SU-DHL-6 (cell line): ENCODE measurements at regions not wholly inside any gene's neighbourhood (a gene's known extent, or its start where the extent isn't known, plus 50 kb on each side); places are given as distances from the start of the nearest gene placed in this dataset.

Source experiments
- H2AFZ ChIP-seq: fragments of 200-600 bp; sonication (generic); 2 replicates; pipeline ENCODE4 v1.6.1; 2014; ENCODE audit warnings: low read depth, mild to moderate bottlenecking, moderate library complexity, mixed read lengths, antibody characterized with exemption, low read length; ENCODE audit not compliant: severe bottlenecking
- H3F3A ChIP-seq: fragments of 200-600 bp; shearing (Covaris generic); 2 replicates; pipeline ENCODE4 v1.6.0; 2016; ENCODE audit warnings: antibody characterized with exemption, mild to moderate bottlenecking; ENCODE audit not compliant: insufficient read depth
- H3K27ac ChIP-seq: fragments of 200-600 bp; sonication (generic); 2 replicates; pipeline ENCODE4 v1.5.1; 2016; ENCODE audit warnings: low read depth, mild to moderate bottlenecking, low read length, moderate library complexity, mixed read lengths
- H3K27me3 ChIP-seq: fragments of 200-600 bp; sonication (generic), shearing (Covaris generic); 2 replicates; pipeline ENCODE4 v1.6.0; 2014; ENCODE audit warnings: mild to moderate bottlenecking, low read length
- H3K36me3 ChIP-seq: fragments of 200-600 bp; sonication (generic); 2 replicates; pipeline ENCODE4 v1.6.1; 2014; ENCODE audit warnings: mild to moderate bottlenecking, low read length, mixed read lengths
- H3K4me2 ChIP-seq: fragments of 300-600, 200-600 bp; shearing (Covaris generic), sonication (generic); 2 replicates; pipeline ENCODE4 v1.6.0; 2014; ENCODE audit warnings: low read length, low read depth, mild to moderate bottlenecking; ENCODE audit not compliant: poor library complexity, severe bottlenecking
- H3K4me3 ChIP-seq: fragments of 200-600 bp; sonication (generic); 2 replicates; pipeline ENCODE4 v1.5.1; 2014; ENCODE audit warnings: antibody characterized with exemption, low read length, mild to moderate bottlenecking, mixed read lengths; ENCODE audit not compliant: insufficient read depth, poor library complexity, severe bottlenecking
- H3K79me2 ChIP-seq: fragments of 200-600 bp; sonication (generic); 2 replicates; pipeline ENCODE4 v1.6.1; 2014; ENCODE audit warnings: mild to moderate bottlenecking, low read length, moderate library complexity; ENCODE audit not compliant: insufficient read depth
- H3K9ac ChIP-seq: fragments of 200-600 bp; sonication (generic); 2 replicates; pipeline ENCODE4 v1.7.0; 2014; ENCODE audit warnings: mild to moderate bottlenecking, low read length
- H3K9me2 ChIP-seq: fragments of 200-600 bp; sonication (generic); replicated peaks from 2 replicates; pipeline ENCODE4 v1.6.1; 2014; ENCODE audit warnings: low read length; ENCODE audit not compliant: insufficient read depth
- H3K9me3 ChIP-seq: fragments of 200-600 bp; sonication (generic); 2 replicates; pipeline ENCODE4 v1.6.1; 2014; ENCODE audit warnings: low read length, mixed read lengths; ENCODE audit not compliant: insufficient read depth
- H4K20me1 ChIP-seq: fragments of 200-600 bp; sonication (generic); 2 replicates; pipeline ENCODE4 v1.6.1; 2014; ENCODE audit warnings: low read depth, mild to moderate bottlenecking, antibody characterized with exemption, low read length, moderate library complexity, mixed read lengths
- EZH2phosphoT487 ChIP-seq: fragments of 200-600 bp; sonication (generic), shearing (Covaris generic); conservative IDR thresholded peaks from 2 replicates; pipeline ENCODE4 v1.6.1; 2018; ENCODE audit warnings: mild to moderate bottlenecking, antibody characterized with exemption, low read length, moderate library complexity, mixed read lengths
- TF ChIP-seq, protein P1 (sequence below): fragments of 200-600 bp; sonication (generic); IDR thresholded peaks from one replicate; pipeline ENCODE4 v1.5.1; 2017; ENCODE audit warnings: antibody characterized with exemption, mild to moderate bottlenecking, low read length, moderate library complexity; ENCODE audit not compliant: insufficient read depth, poor library complexity, severe bottlenecking

DNA sequence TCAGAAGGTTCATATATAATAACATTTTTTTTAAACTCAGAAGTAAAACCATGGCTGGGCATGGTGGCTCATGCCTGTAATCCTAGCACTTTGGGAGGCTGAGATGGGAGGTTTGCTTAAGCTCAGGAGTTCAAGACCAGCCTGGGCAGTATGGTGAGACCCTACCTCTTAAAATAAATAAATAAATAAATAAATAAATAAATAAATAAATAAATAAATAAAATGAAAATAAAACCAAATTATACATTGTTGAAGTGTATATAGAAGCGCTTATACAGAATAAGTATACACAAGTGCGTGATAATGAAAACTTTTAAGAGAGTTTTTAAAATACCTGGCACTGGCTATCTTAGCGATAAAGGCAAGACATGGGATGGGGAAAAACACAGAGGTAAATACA, 71.6 kb downstream of the OR2B2 start:
- TF ChIP-seq EZH2phosphoT487 = no peak
- TF ChIP-seq, protein P1, sequence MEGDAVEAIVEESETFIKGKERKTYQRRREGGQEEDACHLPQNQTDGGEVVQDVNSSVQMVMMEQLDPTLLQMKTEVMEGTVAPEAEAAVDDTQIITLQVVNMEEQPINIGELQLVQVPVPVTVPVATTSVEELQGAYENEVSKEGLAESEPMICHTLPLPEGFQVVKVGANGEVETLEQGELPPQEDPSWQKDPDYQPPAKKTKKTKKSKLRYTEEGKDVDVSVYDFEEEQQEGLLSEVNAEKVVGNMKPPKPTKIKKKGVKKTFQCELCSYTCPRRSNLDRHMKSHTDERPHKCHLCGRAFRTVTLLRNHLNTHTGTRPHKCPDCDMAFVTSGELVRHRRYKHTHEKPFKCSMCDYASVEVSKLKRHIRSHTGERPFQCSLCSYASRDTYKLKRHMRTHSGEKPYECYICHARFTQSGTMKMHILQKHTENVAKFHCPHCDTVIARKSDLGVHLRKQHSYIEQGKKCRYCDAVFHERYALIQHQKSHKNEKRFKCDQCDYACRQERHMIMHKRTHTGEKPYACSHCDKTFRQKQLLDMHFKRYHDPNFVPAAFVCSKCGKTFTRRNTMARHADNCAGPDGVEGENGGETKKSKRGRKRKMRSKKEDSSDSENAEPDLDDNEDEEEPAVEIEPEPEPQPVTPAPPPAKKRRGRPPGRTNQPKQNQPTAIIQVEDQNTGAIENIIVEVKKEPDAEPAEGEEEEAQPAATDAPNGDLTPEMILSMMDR = no peak
- Histone ChIP-seq H4K20me1 (no peaks in the 10 kb centered on the region), H3K9ac (no peak overlapping the region)

DNA sequence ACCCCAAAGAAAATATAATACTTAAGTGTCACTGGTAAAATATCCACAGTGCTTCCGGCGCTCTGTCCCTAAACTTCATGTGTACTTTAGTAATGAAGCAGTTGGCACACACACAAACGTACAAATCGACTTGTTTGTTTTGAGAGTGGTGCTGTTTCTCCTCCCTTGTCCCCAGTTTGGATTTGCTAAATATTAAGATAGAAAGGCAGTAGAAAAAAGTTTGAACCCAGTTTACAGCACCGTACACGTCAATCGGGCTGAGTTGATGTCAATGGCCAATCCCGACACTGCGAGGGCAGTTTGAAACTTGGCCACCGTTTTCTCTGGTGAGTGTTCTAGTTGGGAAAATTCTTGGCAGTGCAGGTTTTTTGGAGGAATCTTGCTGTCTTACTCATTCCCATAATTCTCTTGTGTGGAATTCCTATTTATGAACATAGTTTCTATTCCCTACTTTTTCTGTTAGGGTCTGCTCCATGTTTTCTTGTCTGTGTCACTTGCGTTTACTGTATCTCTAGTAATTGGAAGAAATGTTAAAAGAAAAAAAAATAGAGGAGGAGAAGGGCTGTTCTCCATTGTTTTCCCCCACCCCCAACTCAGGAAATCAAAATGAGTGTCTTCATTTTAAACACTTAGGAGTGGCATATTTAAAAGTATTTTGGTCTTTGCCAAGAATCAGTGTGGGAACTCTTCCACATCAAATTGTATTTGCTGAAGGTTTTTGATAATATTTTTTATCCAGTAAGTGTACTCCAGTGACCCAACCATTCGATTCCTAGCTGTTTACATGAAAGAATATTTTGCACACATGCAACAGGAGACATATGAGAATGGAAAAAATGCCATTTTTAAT, 72.3 kb downstream of the OR2B2 start:
- H3K4me2 ChIP-seq = peak overlapping the region; percentile 83
- H3K79me2 ChIP-seq = peaks cover 40% of the 10 kb centered on the region
- peak overlapping the region; percentile 91 for H3K9ac ChIP-seq
- TF ChIP-seq, protein P1 = no peak
- no peak for TF ChIP-seq EZH2phosphoT487
- peak overlapping the region; percentile 10 for H2AFZ ChIP-seq
- no peaks in the 10 kb centered on the region for H4K20me1 ChIP-seq
- H3K9me2 ChIP-seq = no peaks in the 10 kb centered on the region
- peak overlapping the region; percentile 96 for H3K27ac ChIP-seq
- peak overlapping the region; percentile 74 for H3K4me3 ChIP-seq
- no peaks in the 10 kb centered on the region for H3K9me3 ChIP-seq
- H3K27me3 ChIP-seq = no peaks in the 10 kb centered on the region
- peaks cover 5% of the 10 kb centered on the region; the same call in 1 of the 2 replicates for H3K36me3 ChIP-seq
- peaks cover 54% of the 10 kb centered on the region for H3F3A ChIP-seq

More for the DNA sequence above, 71.6 kb downstream of the OR2B2 start:
- H3K79me2 ChIP-seq = peaks cover 32% of the 10 kb centered on the region
- peak overlapping the region; percentile 96 for H3K27ac ChIP-seq
- H3K4me2 ChIP-seq = peak overlapping the region; percentile 83
- no peaks in the 10 kb centered on the region for H3K27me3 ChIP-seq
- H3K9me3 ChIP-seq = no peaks in the 10 kb centered on the region
- H3K9me2 ChIP-seq = no peaks in the 10 kb centered on the region
- H3F3A ChIP-seq = peaks cover 47% of the 10 kb centered on the region
- H2AFZ ChIP-seq = peak overlapping the region; percentile 10
- peak overlapping the region; percentile 74 for H3K4me3 ChIP-seq
- peaks cover 10% of the 10 kb centered on the region for H3K36me3 ChIP-seq

DNA sequence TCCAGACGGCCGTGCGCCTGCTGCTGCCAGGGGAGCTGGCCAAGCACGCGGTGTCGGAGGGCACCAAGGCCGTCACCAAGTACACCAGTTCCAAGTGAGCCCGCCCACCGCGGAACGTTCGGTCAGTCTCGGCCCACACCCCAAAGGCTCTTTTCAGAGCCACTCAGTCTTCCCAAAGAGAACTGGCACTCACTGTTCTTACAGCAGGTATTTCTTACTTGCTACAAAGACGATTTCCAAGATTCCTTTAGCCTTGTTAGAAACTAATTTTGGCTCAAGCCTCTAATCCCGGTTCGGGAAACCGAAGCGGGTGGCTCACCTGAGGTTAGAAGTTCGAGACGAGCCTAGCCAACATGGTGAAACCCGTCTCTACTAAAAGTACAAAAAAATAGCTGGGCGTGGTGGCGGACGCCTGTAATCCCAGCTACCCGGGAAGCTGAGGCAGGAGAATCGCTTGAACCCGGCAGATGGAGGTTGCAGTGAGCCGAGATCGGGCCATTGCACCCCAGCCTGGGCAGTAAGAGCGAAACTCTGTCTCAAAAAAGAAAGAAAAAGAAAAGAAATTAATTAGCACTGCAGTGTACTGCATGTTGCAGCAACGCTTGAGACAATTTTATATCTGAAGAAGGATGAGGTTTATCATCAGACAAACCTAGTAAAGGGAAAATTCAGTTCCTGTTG, 73.1 kb downstream of the OR2B2 start:
- Histone ChIP-seq H3K79me2 (peaks cover 41% of the 10 kb centered on the region), H3K27ac (peak overlapping the region; percentile 96), H3F3A (peaks cover 54% of the 10 kb centered on the region), H3K27me3 (no peaks in the 10 kb centered on the region), H3K4me2 (peak overlapping the region; percentile 83), H3K9me3 (no peaks in the 10 kb centered on the region), H2AFZ (peak overlapping the region; percentile 10), H4K20me1 (no peaks in the 10 kb centered on the region), H3K4me3 (peak overlapping the region; percentile 74), H3K36me3 (peaks cover 2% of the 10 kb centered on the region; the same call in 1 of the 2 replicates), H3K9ac (peak overlapping the region; percentile 91), H3K9me2 (no peaks in the 10 kb centered on the region)
- no peak for TF ChIP-seq EZH2phosphoT487
- TF ChIP-seq, protein P1 = no peak
